HG02981 (cell line): ENCODE measurements at regions not wholly inside any gene's neighbourhood (a gene's known extent, or its start where the extent isn't known, plus 50 kb on each side); places are given as distances from the start of the nearest gene placed in this dataset.

Source experiments
- ATAC-seq: cut with Tn5 transposase; IDR thresholded peaks from one replicate; pipeline ENCODE4 v1.9.1; 2021; ENCODE audit warnings: mild to moderate bottlenecking, moderate library complexity; ENCODE audit not compliant: unreplicated experiment

DNA sequence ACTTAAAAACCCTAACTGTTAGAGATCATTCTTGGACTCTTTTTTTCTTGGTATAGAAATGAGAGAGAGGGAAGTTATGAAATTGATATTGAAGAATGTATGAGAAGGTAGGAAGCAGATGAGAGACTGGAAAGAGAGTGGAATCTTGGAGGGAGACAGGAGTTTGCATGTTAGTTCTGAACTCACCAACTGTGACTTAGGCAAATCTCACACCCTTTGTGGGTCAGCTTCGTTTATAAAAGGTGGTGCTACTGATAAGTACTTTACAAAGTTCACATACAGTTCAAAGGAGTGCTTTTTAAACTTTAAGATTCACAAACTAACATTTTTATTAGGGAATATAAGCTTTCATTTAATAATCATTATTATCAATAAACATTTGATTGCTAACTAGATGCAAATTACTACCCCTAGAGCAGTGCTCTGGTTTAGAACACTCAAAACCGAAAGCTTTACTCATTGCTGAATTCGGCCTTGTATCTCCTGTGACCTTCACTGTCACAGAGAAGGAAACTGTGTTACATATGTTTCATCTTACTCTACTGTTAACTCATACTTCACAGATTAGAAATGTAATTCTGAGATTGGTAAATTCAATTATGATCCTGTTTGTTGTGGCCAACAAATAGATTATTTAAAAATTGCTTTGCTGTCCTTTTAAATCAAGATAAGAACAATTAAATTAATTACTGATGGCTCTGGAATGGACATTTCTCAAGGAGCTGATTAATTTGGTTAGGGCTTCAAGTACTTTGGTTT, 143.2 kb downstream of the RMI1 start:
- ATAC-seq: peak; percentile 91

DNA sequence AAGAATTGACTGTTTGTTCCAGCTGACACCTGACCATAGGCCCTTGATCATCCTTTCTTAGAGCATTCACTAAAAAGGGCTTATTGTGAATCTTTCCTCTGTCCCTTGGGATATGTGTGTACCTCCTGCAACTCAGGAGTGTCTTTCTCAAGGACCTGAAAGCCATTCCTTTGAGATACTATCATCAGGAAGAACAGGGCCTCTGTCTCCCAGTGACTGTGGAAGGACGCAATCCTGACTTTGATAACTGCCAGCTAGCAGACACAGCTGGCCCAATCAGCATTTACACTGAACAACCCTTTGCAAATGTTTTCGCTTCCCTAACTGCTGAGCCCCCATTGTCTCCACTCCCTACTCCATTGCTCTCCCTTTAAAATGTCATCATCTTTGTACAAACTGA, 144.4 kb downstream of the RMI1 start:
- no peak for ATAC-seq

DNA sequence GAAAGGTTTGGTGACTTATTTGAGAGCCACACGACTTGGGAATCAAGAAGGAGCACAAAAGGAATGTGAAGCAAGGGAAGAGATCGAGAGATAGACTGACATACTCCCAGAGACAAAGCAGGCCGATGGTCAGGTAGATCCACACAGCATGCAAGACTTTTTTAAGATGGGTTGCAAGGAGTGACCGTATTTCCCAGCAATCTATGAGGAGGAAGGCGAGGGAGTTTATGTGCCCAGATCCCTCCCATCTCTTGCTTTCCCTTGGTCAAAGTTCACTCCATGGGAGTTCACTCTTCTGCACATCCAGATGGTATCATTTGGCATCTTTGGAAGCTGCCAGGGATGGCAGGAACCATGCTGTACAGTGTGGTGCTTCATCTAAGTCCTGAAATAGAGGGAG, 148.9 kb downstream of the RMI1 start:
- ATAC-seq: no peak

DNA sequence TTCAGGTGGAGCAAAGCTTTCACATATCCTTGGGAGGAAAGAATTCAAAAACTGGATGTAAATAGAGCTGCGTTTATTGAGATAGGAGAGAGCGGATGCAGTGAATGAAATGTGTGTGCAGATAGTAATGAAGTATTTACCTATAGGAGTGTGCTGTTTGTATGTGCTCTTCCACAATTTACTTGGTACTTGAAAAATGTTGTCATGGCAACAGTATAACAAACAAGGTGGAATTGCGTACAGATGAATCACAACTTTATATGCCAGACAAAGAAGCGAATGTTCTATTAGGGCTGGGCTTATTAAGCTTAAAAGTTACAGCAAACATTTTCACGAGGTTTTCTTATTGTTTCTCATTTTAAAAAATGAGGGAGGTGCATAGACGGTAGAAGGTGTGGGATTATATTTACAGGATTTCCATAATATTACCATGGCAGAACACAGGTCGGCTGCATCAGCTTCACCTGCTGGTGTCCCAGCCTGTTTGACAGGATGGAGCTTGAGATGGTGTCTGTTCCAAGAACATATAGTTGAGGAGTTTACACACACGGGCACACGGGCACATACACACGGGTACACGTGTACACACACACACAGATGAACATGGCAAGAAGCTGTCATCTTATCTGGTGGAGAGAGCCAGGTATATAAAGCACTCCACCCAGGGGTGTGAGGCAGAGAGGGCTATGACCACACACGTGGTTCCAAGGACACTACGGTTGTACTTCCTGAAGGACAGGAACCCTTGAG, 155.7 kb downstream of the RMI1 start:
- no peak for ATAC-seq

DNA sequence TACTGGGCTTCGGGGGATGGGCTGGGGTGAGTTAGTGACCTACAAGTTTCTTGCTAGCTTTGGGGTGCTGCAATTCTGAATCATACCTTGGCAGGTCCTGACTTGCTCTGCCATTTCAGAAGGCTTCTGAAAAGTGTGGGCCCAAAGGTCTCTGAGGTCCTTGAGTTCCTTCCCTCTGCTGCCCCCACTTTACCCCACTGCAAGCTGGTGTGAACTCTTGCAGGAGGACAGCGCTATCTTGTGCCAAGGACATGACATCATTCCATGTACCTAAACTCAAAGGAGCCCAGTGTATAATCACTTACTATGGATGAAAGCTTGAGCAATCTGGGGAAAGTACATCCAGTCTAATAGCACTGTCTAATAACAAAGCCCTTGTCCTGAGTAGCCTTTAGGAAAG, 157.4 kb downstream of the RMI1 start:
- ATAC-seq: no peak

DNA sequence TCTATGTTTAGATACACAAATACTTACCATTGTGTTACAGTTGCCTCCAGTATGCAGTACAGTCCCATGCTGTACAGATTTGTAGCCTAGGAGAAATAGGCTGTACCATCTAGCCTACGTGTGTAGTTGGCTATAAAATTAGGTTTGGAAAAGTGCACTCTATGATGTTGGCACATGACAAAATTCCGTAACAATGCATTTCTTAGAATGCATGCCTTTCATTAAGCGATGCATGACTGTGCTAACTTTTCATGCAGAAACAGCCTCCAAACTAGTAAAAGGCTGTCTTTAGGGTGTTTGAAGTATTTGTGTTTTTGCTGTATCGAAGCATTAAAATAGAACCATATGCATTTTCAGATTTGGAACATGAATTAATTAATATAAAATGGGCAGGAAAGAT, 157.9 kb downstream of the RMI1 start:
- no peak for ATAC-seq

DNA sequence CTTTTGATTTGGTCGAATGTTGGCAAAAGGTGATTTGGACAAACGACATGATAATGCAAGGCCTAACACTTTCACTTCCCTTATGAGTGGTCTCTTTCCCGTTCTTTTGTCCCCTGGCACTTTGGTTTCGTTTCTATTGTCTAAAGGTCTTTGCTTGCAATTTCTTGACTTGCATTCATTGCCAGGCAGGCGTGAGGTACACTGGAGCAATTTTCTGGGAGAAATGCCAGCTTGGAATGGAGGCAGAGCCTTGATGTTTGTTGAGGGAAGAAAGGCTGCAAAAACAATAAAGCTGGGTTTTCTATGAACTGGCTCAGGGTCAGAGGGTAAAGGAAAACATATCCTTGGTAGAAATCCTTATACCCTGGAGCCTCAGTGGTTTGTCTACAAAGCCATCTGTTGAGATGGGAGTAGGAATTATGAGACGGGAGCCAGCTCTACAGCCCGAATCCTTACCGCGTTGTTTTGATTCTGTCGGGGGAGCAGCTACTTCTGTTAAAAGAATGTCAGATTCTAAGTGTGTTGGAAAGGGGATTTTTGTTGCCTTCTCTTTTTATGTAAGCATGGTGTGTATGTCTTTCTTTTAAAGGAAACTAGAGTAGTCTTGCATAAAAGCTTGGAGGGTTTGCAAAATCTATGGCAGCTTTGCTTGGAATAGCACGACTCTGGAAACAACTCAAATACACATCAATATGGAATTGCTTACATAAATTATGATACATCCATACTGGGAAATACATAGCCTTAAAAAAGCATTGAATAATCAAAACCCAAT, 158.9 kb downstream of the RMI1 start:
- no peak for ATAC-seq

DNA sequence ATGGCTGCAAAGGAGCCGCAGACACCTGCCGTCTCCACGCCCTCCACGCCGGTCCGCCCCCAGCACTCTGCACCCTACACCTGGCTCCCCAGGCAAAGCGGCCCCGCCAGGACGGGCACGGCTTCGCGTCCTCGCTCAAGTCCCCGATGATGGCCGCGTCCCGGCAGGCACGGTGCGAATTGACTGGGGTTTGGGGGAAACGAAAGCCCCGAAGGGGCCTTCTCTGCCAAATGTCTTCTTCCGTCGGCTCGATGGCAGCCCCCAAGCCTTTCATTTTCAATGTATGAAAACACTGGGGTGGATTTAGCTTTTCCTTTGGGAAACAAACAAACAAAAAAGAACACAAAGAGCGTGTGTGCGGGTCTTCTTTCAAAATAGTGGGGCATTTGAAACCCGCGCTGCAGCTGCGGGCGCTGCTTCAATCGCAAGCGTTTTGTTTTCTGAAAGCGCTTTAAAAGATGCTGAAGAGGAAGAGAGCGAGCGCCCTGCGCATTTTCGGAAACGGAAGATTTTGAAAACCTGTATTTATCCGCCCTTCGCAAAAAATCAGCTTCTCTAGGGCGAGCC, 160.0 kb downstream of the RMI1 start:
- ATAC-seq: no peak

DNA sequence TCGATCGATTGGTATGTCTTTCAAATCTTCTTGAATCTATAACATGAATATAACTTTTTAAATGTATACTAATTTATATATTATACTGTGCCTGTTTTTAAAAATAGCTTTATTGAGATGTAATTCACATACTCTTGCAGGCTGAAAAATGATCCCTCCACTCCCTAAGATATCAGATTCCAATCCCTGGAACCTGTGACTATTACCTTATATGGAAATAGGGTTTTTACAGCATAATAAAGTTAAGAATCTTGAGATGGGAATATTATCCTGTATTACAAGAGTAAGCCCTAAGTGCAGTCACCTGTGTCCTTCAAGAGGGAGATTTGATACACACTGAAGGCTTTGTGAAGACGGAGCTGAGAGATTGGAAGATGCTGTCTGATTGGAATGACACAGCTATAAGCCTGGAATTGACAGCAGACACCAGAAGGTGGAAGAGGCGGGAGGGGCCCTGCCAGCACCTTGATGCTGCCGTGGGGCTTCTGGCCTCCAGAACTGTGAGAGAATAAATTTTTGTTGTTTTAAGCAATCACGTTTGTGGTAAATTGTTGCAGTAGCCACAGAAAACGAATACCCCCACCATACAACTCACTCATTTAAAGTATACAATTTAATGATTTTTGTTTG, 161.3 kb downstream of the RMI1 start:
- ATAC-seq: no peak

DNA sequence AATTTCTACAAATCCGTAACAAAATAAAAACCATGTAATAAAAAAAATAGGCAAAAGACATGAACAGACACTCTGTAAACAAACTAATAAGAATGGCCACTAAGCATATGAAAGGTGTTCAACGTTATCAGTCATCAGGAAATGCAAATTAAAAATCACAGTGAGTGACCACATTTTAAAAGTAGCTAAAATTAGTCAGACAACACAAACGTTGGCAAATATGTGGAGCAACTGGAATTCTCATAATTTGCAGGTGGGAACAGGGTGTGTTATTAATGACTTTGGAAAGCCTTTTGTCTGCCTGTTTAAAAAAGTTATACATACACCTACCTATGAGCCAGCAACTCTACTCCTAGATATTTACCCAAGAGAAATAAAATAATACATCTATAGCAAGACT, 164.4 kb downstream of the RMI1 start:
- no peak for ATAC-seq

DNA sequence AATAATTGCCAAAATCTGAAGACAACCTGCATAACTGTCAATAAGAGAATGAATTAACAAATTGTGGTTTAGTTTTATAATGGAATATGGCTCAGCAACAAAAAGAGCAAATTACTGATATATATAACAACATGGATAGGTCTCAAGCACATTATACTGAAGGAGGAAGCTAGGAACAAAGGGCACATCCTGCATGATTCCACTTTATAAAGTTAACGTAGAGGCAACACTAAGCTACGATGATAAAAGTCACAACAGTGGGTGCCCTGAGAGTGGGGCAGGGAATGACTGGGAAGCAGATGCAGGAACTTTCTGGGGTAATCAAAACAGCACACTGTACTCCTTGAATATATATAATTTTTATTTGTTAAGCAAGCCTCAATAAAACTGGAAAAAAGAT, 165.2 kb downstream of the RMI1 start:
- ATAC-seq: no peak

DNA sequence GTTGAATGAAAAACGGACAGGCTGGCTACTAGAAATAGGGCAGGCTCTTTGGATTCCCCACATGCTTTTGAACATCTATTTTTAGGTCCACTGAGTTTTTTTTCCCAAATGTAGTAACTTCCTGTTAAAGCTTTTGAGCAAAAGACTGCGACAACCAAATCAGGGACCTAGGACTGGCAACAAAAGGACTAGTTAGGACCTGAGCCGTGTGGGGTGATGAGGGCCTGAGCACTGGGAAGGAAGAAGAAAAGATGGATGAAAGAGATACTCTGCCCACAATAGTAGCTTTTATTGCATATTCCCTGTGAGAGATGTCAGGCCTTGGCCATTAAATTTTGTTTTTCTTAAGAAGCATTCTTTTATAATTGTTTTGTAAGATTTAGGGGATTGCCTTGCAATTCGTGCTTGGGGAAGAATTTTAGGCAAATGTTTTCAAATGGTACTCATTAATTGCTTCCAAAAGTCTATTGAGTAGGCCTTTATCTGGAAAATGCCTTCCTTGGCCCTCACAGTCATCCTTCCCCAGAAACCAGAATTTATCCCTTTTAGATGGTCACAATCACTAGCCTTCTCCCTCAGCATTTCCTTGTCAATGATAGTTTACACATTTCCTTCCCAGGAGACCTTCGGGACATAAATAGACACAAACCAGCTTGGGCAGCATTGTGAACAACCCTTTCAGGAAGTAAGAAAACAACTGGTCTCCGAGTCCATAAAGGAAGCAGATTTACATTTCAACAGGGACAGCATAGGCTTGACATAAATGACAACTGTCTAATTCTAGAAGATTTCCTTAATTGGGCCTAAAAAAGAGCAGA, 166.5 kb downstream of the RMI1 start:
- ATAC-seq: no peak

DNA sequence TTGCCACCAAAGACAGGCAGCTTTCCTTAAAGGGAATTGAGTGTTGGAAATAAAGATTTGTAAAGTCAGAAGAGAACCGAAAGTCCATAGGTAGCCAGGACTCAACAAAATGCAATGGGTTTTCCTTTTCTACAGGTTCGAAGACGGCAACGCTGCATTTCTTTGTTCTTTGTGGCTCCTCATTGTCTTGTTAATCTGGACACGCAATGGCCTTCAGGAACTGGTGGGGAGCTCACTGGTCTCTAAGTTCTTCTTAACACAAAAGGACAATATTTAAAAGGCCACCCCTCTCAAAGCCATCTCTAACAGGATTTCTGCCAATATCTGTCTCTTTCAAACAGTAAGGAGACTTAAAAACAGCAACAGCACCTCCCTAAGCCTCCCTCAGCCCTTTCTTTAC, 170.6 kb downstream of the RMI1 start:
- ATAC-seq: no peak

DNA sequence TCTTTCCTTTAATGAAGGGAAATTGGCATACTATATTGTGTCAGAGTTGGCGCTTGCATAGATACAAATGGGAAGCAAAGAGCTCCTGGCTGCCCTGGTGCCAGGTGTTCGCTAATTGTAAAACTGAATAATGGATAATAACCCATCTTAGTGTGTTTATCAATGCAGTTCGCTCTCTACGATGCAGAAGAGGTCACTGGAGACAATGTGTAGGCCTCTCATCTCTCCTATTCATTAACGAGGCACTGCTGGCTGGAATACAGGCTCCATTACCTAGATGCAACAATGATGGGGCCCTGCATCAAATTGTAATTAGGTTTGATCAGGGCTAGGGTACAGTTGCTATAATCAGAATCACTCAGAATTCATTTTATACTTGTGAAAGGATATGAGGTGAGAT, 171.0 kb downstream of the RMI1 start:
- ATAC-seq: no peak

DNA sequence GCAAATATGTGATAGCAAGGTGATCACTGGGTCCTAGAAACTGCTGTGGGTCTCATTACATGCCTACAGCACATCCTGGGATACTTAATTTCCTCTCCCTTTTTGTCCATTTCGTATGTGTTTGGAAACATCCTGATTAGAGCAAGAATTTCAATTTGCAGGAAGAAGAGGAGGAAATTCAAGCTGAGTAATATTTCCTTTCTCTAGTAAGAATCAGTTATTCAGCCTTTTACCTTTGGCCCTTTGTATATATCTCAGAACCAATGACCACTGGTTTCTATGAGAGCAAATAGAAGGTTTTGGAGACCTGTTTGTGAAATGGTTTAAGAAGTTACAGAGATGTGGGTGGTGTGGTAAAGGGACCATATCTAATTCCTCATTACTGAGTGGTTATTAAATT, 171.6 kb downstream of the RMI1 start:
- no peak for ATAC-seq

DNA sequence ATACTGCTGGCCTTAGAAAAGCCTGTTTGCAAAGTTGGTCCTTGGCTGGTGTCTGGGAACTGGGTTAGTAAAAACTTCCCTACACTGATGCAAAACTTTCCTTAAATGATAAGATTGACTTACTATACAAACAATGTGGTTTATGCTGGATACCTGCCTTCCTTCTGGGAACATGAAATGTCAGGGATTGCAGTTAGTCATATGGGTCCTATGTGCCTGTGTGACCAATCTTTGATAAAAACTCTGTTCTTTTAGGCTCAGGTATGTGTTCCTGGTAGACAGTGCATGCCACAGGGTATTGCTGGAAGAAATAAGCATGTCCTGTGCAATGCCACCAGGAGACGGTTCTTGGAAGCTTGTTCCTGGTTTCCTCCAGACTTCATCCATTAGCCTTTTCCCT, 173.3 kb downstream of the RMI1 start:
- ATAC-seq: no peak

DNA sequence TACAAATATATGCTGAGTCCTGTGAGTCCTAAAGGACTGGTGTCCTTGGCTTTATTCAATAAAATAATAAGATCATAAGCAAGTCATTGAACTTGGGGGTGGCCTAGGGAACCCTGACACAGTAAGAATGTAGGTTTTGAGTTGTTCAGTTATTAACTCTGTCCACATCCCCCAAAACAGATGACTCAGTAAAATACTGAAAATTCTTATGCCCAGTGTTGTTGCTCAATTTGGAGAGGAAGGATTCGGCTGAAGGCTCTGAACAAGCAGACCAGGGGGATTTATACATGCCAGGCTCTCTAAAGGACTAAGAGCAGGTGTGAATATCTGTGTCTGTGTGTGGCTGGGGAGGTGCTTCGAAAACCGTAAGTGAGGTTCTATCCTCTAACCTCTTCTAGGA, 173.7 kb downstream of the RMI1 start:
- no peak for ATAC-seq

DNA sequence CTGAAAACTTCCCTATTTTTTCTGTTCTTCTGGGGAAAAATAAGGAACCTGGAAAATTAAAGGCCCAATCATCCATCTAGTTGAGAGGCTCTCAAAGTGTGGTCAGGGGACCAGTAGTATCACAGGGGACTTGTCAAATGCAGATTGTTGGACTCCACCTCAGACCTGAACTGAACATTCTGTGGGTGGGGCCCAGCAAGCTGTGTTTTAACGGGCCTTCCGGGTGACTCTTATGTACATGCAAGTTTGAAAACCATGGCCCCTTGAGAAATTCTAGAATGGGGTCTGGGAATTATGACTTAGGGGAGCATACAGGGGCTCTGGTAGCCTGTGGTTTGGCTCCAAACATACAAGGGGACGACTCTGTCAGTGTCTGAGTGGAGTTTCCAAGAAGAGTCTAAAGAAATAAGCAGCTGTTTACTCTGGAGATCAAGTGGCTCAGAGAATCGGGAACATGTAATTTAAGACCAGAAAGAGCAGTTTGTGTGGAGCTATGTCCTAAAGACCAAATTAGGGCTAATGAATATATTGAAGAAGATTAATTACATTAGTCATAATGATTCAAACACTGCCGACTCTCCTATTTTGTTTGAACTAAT, 177.4 kb downstream of the SLC28A3 start:
- no peak for ATAC-seq

DNA sequence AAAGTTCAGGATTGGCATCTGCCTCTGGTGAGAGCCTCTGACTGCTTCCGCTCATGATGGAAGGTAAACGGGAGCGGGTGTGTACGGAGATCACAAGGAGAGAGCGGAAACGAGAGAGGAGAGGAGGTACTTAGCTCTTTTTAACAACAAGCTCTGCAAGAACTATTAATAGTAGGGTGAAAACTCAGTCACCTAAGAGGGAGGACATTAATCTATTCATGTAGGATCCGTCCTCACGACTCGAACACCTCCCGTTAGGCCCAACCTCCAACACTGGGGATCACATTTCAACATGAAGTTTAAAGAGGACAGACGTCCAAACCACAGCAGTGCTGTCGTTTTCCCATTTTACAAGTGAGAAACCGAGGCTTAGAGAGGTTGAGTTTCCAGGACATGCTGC, 173.7 kb downstream of the SLC28A3 start:
- no peak for ATAC-seq

DNA sequence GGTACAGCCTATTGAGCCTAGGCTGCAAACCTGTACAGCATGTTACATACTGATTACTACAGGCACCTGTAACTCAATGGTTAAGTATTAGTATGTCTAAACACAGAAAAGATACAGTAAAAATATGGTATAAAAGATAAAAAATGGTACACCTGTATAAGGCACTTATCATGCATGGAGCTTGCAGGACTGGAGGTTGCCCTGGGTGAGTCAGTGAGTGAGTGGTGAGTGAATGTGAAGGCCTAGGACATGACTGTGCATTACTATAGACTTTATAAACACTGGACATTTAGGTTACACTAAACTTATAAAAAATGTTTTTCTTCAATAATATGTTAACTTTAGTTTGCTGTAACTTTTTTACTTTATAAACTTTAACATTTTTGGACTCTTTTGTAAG, 171.3 kb downstream of the SLC28A3 start:
- no peak for ATAC-seq
